HG03175 (cell line): ENCODE measurements at regions not wholly inside any gene's neighbourhood (a gene's known extent, or its start where the extent isn't known, plus 50 kb on each side); places are given as distances from the start of the nearest gene placed in this dataset.

Experiments used
- ATAC-seq: cut with Tn5 transposase; IDR thresholded peaks from one replicate; pipeline ENCODE4 v1.9.1; 2021; ENCODE audit warnings: mild to moderate bottlenecking, moderate library complexity; ENCODE audit not compliant: unreplicated experiment

GRCh38 chr2:200052627-200053026 is 97.2 kb downstream of the MAIP1 start:
- ATAC-seq = no peak

- no peak for ATAC-seq
These were observed 99.5 kb downstream of the MAIP1 start for GRCh38 chr2:200054681-200055468.

GRCh38 chr2:200056105-200056504 is 100.7 kb downstream of the MAIP1 start:
- ATAC-seq = no peak

- no peak for ATAC-seq
These were observed 107.8 kb downstream of the MAIP1 start for GRCh38 chr2:200063155-200063554.

GRCh38 chr2:200064879-200065278 is 109.5 kb downstream of the MAIP1 start:
- no peak for ATAC-seq

GRCh38 chr2:200065477-200065876 is 110.1 kb downstream of the MAIP1 start:
- ATAC-seq = no peak

GRCh38 chr2:200066417-200066816 is 111.0 kb downstream of the MAIP1 start:
- no peak for ATAC-seq

- ATAC-seq = no peak
These were observed 113.3 kb downstream of the MAIP1 start for GRCh38 chr2:200068642-200069041.

- ATAC-seq = no peak
These were observed 121.8 kb downstream of the MAIP1 start for GRCh38 chr2:200077210-200077650.

GRCh38 chr2:200077838-200078237 is 122.5 kb downstream of the MAIP1 start:
- ATAC-seq = no peak

- ATAC-seq = no peak
These were observed 124.0 kb downstream of the MAIP1 start for GRCh38 chr2:200079356-200079755.

- ATAC-seq = no peak
These were observed 125.9 kb downstream of the MAIP1 start for GRCh38 chr2:200081236-200081635.

- ATAC-seq = no peak
These were observed 126.4 kb downstream of the MAIP1 start for GRCh38 chr2:200081811-200082210.

- ATAC-seq = no peak
These were observed 128.7 kb downstream of the MAIP1 start for GRCh38 chr2:200084036-200084435.

GRCh38 chr2:200086911-200087310 is 131.5 kb downstream of the MAIP1 start:
- no peak for ATAC-seq

GRCh38 chr2:200087451-200087850 is 132.1 kb downstream of the MAIP1 start:
- ATAC-seq = no peak

GRCh38 chr2:200089040-200089755 is 133.8 kb downstream of the MAIP1 start:
- ATAC-seq = no peak

- ATAC-seq = no peak
These were observed 134.4 kb downstream of the MAIP1 start for GRCh38 chr2:200089756-200090109.

GRCh38 chr2:200090683-200091082 is 135.3 kb downstream of the MAIP1 start:
- no peak for ATAC-seq

GRCh38 chr2:200091126-200091525 is 135.7 kb downstream of the MAIP1 start:
- no peak for ATAC-seq

GRCh38 chr2:200092235-200092634 is 136.9 kb downstream of the MAIP1 start:
- ATAC-seq = no peak

GRCh38 chr2:200095436-200095835 is 140.1 kb downstream of the MAIP1 start:
- no peak for ATAC-seq
